Skeletal muscle satellite cell (primary cell): ENCODE measurements at regions not wholly inside any gene's neighbourhood (a gene's known extent, or its start where the extent isn't known, plus 50 kb on each side); places are given as distances from the start of the nearest gene placed in this dataset.
"Not testable (repeated sequence)": the region's sequence is repeated elsewhere in the genome, so short reads cannot be mapped to it uniquely, and the experiment has no call there.

Experiments
- H3K27me3 ChIP-seq: 2 replicates; pipeline ENCODE4 v1.7.0; 2013; ENCODE audit warnings: low read length; ENCODE audit not compliant: control insufficient read depth, insufficient read depth
- H3K36me3 ChIP-seq: 2 replicates; pipeline ENCODE4 v1.7.0; 2013; ENCODE audit warnings: mild to moderate bottlenecking, control low read depth, low read length; ENCODE audit not compliant: insufficient read depth
- H3K4me1 ChIP-seq: 2 replicates; pipeline ENCODE4 v1.7.0; 2013; ENCODE audit warnings: low read length; ENCODE audit not compliant: control insufficient read depth, insufficient read depth
- H3K4me2 ChIP-seq: 2 replicates; pipeline ENCODE4 v1.7.0; 2013; ENCODE audit warnings: mild to moderate bottlenecking, low read length
- H3K4me3 ChIP-seq: 2 replicates; pipeline ENCODE4 v1.7.0; 2013; ENCODE audit warnings: low read length
- H3K9ac ChIP-seq: 2 replicates; pipeline ENCODE4 v1.7.0; 2013; ENCODE audit warnings: mild to moderate bottlenecking, low read depth, low read length, moderate library complexity
- H3K9me3 ChIP-seq: replicated peaks from 2 replicates; pipeline ENCODE4 v1.7.0; 2013; ENCODE audit warnings: mild to moderate bottlenecking, control low read depth, low read length

- H3K4me1 ChIP-seq = no peaks in the 10 kb centered on the region
- no peak overlapping the region for H3K9ac ChIP-seq
- H3K9me3 ChIP-seq = no peaks in the 10 kb centered on the region
- no peak overlapping the region for H3K4me3 ChIP-seq
- no peaks in the 10 kb centered on the region for H3K27me3 ChIP-seq
- no peaks in the 10 kb centered on the region for H3K36me3 ChIP-seq
- H3K4me2 ChIP-seq = no peak overlapping the region
These were observed 126.3 kb downstream of the SCG2 start for GRCh38 chr2:223475901-223476300.

GRCh38 chr2:223477318-223477717 lies 124.8 kb downstream of the SCG2 start:
- no peak overlapping the region for H3K4me2 ChIP-seq
- H3K9ac ChIP-seq = no peak overlapping the region
- no peaks in the 10 kb centered on the region for H3K27me3 ChIP-seq
- no peaks in the 10 kb centered on the region for H3K9me3 ChIP-seq
- no peaks in the 10 kb centered on the region for H3K4me1 ChIP-seq
- H3K4me3 ChIP-seq = no peak overlapping the region
- no peaks in the 10 kb centered on the region for H3K36me3 ChIP-seq

- Histone ChIP-seq H3K27me3 (no peaks in the 10 kb centered on the region), H3K36me3 (no peaks in the 10 kb centered on the region), H3K4me1 (no peaks in the 10 kb centered on the region), H3K9me3 (no peaks in the 10 kb centered on the region), H3K4me3 (no peak overlapping the region), H3K9ac (no peak overlapping the region), H3K4me2 (no peak overlapping the region)
These were observed 120.7 kb downstream of the SCG2 start for GRCh38 chr2:223481486-223481885.

- Histone ChIP-seq H3K4me2 (no peak overlapping the region), H3K27me3 (no peaks in the 10 kb centered on the region)
These were observed 115.4 kb downstream of the SCG2 start for GRCh38 chr2:223486751-223487150.

GRCh38 chr2:223487214-223487846 lies 114.8 kb downstream of the SCG2 start:
- H3K9ac ChIP-seq = no peak overlapping the region
- no peak overlapping the region for H3K4me3 ChIP-seq
- no peaks in the 10 kb centered on the region for H3K9me3 ChIP-seq

More at GRCh38 chr2:223486751-223487150, 115.4 kb downstream of the SCG2 start:
- Histone ChIP-seq H3K9me3 (no peaks in the 10 kb centered on the region), H3K36me3 (no peaks in the 10 kb centered on the region), H3K4me3 (no peak overlapping the region), H3K4me1 (peaks cover 17% of the 10 kb centered on the region), H3K9ac (no peak overlapping the region)

GRCh38 chr2:223488814-223489213 lies 113.3 kb downstream of the SCG2 start:
- H3K4me1 ChIP-seq = peaks cover 17% of the 10 kb centered on the region
- no peaks in the 10 kb centered on the region for H3K9me3 ChIP-seq
- no peaks in the 10 kb centered on the region for H3K36me3 ChIP-seq
- no peak overlapping the region for H3K4me3 ChIP-seq
- H3K4me2 ChIP-seq = peak overlapping the region; percentile 36
- no peaks in the 10 kb centered on the region for H3K27me3 ChIP-seq
- H3K9ac ChIP-seq = no peak overlapping the region

More at GRCh38 chr2:223487214-223487846, 114.8 kb downstream of the SCG2 start:
- H3K4me1 ChIP-seq = peaks cover 17% of the 10 kb centered on the region
- H3K36me3 ChIP-seq = no peaks in the 10 kb centered on the region
- no peak overlapping the region for H3K4me2 ChIP-seq
- H3K27me3 ChIP-seq = no peaks in the 10 kb centered on the region

- H3K9ac ChIP-seq = no peak overlapping the region
These were observed 107.7 kb downstream of the SCG2 start for GRCh38 chr2:223494496-223494895.

GRCh38 chr2:223494942-223495341 lies 107.2 kb downstream of the SCG2 start:
- H3K36me3 ChIP-seq = no peaks in the 10 kb centered on the region
- H3K9ac ChIP-seq = no peak overlapping the region
- H3K4me2 ChIP-seq = no peak overlapping the region
- no peaks in the 10 kb centered on the region for H3K4me1 ChIP-seq
- no peaks in the 10 kb centered on the region for H3K27me3 ChIP-seq
- no peak overlapping the region for H3K4me3 ChIP-seq
- H3K9me3 ChIP-seq = no peaks in the 10 kb centered on the region

More at GRCh38 chr2:223494496-223494895, 107.7 kb downstream of the SCG2 start:
- H3K27me3 ChIP-seq = no peaks in the 10 kb centered on the region
- H3K4me1 ChIP-seq = no peaks in the 10 kb centered on the region
- H3K9me3 ChIP-seq = no peaks in the 10 kb centered on the region
- no peaks in the 10 kb centered on the region for H3K36me3 ChIP-seq
- no peak overlapping the region for H3K4me2 ChIP-seq
- H3K4me3 ChIP-seq = no peak overlapping the region

- not testable (repeated sequence) for H3K4me2 ChIP-seq, H3K9ac ChIP-seq, H3K4me3 ChIP-seq, H3K36me3 ChIP-seq, H3K9me3 ChIP-seq, H3K4me1 ChIP-seq, H3K27me3 ChIP-seq
These were observed 105.3 kb downstream of the SCG2 start for GRCh38 chr2:223496853-223497252.

- Histone ChIP-seq H3K9ac (no peak overlapping the region), H3K36me3 (no peaks in the 10 kb centered on the region), H3K4me3 (no peak overlapping the region), H3K27me3 (no peaks in the 10 kb centered on the region), H3K9me3 (no peaks in the 10 kb centered on the region), H3K4me2 (no peak overlapping the region), H3K4me1 (no peaks in the 10 kb centered on the region)
These were observed 101.5 kb downstream of the SCG2 start for GRCh38 chr2:223500709-223501108.

- Histone ChIP-seq H3K9me3 (no peaks in the 10 kb centered on the region), H3K27me3 (no peaks in the 10 kb centered on the region), H3K4me2 (no peak overlapping the region), H3K4me1 (no peaks in the 10 kb centered on the region), H3K9ac (no peak overlapping the region), H3K4me3 (no peak overlapping the region), H3K36me3 (no peaks in the 10 kb centered on the region)
These were observed 100.5 kb downstream of the SCG2 start for GRCh38 chr2:223501641-223502040.

- Histone ChIP-seq H3K4me3 (no peak overlapping the region), H3K4me1 (no peaks in the 10 kb centered on the region), H3K27me3 (no peaks in the 10 kb centered on the region), H3K9ac (no peak overlapping the region), H3K4me2 (no peak overlapping the region), H3K9me3 (no peaks in the 10 kb centered on the region), H3K36me3 (no peaks in the 10 kb centered on the region)
These were observed 98.4 kb downstream of the SCG2 start for GRCh38 chr2:223503746-223504145.
